T-helper 1 cell (primary cell): ENCODE measurements at regions not wholly inside any gene's neighbourhood (a gene's known extent, or its start where the extent isn't known, plus 50 kb on each side); places are given as distances from the start of the nearest gene placed in this dataset.
"Not testable (repeated sequence)": the region's sequence is repeated elsewhere in the genome, so short reads cannot be mapped to it uniquely, and the experiment has no call there.

ENCODE experiments used
- DNase-seq, 5 donors: peaks; one replicate each; pipeline ENCODE4 v3.0.0-alpha.2; 2012 to 2020

DNA sequence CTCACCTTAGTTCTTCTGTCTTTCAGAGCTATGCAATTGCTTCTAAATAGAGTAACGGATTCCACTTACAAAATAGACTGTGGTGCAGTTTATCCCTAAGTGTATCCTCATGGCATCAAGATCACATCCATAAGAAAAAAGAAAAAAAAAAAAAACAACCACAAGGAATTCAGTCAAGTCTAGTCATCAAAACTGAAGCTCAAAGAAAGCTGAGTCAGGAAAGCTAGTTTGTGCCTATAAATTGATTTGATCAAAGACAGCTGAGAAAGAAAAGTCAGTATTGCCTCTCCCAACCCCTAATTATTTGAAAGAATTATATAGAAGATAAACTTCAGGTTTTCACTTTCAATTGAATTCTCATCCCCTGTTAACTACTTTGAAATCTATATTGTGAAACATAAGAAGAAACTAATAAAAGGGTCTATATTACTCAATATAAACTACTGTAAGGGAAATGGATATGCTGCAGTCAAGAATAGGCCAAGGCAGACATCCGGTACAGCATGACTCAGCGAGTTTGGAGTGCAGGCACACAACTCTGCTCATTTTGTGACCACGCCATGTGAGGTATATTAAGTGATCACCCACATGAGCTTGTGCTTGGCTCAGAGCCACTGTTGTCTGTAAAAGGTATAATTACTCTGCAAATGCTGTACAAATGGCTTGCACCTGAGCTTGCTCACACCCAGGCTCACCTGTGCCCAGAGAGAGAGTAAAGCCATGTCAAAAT, 568.1 kb upstream of the CRIM1 start:
- DNase-seq = no peak

DNA sequence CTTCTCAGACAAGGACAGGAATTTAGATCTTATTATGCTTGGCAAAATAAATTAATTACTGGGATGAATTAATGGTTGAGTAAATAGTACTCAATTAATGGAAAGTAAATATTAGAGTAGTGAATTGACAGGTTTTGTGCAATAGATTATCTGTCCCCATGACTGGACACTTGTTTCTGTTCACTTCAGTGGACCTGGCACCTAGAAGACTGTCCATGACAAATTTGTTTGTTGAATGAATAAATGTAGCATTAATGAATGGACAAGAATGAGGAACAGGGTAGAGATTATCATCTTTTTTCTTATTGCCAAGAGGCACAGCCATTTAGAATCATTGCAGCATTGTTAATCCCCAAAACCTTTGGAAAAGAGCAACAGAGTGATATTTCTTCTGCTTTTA, 570.0 kb upstream of the CRIM1 start:
- DNase-seq = no peak

DNA sequence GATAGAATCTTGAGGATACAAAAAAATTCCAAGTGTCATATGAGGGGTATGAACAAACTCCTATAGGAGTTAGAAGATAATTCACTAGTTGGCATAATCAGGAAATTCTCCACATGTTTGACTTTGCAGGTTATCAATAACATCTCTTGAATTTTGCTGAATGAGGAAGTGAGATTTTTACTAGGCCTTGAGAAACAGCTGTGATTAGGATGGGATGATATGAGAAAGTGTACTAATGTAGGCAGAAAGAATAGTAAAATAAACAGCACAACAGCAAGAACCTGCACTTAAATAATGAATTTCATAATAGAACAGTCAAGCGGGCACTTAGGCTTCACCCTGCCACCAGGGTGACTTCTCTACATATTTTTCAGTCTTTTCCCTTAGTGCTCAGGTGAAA, 570.8 kb upstream of the CRIM1 start:
- no peak for DNase-seq

DNA sequence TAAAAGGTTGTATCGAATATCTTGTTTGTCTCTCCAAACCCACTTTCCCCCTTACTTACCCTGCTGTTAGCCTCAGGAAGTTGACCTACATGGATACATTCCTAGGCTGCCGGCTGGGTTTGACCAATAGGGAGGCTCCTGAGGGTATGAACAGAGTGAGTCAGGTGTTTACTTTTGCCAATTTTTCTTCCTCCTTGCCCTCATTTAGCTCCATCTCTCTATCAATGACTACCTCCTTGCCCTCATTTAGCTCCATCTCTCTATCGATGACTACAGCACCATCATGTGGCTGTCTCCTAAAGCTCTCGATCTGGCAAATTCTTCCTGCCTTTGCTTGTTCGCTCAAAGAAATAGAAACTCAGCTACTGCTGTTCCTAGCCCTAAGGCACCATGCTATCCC, 571.9 kb upstream of the CRIM1 start:
- no peak for DNase-seq

DNA sequence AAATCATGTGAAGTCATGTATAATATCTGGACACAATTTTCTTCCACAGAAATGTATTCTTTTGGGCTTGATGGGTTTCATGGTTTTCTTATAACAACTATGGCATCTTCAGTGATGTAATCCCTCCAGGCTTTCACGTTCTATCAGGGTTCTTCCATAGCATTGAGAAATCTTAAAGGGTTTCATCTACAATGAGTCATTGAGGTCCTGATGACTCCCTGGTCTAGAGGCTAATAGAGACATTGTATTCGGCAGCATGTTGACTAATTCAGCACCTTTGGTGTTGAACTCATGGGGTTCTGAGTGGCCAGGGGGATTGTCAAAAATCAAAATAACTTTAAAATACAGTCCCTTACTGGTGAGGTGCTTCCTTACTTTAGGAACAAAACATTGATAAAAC, 614.0 kb upstream of the CRIM1 start:
- DNase-seq = no peak

DNA sequence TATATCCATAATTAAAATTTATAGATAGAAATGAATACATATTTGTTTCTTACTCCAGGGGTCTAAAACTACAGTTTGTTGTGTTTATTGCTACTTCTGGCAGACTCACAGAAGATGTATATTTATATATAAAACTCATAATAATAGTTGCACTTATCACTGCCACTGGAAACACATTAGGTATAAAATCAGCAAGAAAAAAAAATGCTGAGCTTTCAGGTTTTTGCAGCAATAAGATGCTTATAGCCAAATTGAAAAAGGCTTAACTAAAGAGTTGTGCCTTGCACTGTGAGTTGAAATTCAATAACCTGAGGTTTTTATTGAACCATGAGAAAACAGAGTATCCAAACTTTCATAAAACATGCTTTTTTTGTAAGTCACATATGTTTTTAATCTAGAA, 623.9 kb upstream of the CRIM1 start:
- DNase-seq = no peak

DNA sequence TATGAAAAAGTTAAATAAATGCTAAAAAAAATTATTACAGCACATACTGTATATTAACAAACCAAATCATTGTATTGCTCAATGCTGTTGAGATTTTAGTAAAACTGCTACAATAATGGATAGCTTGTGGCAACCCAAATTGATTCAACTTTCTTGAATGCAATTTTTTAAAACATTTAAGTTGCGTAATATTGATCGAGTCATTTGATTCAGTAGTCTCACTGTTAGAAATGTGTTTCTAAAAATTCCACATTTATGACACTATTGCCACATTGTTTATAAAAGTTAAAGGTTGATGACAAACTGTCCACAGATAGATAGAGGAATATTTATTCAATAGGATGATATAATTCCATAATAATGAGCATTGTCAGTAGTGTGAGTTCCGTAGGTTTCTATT, 640.7 kb upstream of the CRIM1 start:
- DNase-seq = no peak

DNA sequence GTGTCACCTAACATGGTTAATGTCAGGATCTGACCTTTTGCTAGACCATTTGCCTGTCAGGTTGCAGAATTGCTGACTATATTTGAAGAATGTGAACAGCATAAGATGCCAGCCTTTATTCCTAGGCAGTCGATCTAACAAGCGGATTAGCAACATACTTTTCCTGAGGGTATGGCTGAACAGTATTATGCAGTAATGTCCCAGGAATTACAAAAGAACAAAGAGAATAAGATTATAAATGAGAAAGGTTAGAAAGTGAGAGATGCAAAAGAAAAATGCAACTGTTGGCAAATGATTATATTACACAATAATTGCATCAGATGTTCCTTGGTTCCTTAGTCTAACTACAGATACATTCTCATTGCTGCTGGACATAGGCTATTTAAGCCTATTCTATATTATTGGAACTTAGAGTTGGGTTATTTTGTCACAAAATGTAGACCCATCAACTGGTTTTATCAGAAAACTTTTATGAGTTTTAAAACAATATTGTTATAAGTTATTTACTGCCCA, 647.1 kb upstream of the CRIM1 start:
- DNase-seq = no peak

DNA sequence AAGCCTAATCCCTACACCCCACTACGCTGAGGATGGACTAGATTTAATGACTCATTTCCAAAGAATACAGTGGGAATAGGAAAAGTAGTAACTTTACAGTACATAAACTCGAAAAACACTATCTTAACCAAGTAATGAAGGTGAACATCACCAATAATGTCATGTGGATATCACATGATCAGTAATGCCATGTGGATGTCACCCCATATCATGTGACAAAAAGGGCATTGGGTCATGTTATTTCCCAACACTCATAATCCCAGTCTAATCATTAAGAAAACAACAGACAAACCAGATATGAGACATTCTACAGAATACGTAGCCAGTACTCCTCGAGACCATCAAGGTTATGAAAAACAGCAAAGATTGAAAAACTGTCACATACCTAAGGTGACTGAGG, 667.3 kb upstream of the CRIM1 start:
- DNase-seq = no peak

DNA sequence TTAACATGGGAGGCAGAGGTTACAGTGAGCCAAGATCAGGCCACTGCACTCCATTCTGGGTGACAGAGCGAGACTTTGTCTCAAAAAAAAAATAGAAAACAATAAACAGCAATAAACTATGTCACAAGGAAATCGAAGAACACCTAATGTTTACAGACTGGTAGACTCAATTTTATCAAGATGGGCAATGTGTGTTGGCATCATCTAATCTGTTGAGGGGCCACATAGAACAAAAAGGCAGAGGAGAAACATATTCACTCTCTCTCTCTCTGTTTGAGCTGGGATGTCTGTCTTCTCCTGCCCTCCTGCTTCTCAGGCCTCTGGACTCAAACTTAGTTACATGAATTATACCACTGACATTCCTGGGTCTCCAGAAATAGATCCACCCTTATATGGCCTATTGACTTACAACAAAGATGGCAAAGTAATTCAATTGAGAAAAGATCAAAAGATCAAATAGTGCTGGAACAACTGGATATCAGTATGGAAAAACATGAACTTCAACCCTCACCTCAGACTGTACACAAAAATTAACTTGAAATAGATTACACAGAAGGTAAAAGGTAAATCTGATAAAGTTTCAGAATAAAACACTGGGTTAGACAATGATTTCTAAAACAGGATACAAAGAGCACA, 703.8 kb upstream of the CRIM1 start:
- DNase-seq = no peak

DNA sequence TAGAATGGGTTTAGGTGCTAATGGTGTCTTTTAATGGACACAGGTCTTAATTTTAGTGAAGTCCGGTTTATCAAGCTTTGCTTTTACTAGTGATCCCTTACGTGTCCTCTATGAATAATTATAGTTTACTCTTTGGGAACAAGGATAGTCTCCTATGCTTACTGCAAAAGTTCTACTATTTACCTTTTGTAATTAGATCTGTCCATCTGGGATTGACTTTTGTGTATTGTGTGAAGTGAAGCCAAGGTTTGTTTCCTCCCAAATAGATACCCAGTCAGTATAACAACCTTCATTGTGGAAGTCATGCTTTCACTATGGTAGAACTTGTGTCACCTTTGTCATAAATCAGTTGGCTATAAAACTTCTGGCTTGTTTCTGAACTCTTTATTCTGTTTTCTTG, 740.9 kb upstream of the CRIM1 start:
- no peak for DNase-seq

DNA sequence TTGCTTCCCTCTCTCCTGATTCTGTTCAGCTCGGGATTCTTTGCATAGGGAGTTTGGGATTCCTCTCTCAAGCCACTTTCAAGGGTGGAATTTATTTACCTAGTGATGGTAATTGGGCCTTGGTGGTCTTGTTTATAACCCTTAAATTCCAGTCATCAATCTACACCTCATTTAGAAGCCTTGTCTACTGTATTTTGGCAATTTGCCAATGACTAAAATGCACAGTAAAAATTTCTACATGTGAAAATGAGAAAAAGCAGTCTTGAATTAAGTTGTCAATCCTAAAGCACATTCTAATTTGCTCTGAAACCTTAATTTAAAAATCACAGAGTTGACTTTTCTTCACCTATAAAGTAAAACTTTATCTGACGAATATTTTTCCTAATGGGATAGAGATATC, 749.2 kb upstream of the CRIM1 start:
- no peak for DNase-seq

DNA sequence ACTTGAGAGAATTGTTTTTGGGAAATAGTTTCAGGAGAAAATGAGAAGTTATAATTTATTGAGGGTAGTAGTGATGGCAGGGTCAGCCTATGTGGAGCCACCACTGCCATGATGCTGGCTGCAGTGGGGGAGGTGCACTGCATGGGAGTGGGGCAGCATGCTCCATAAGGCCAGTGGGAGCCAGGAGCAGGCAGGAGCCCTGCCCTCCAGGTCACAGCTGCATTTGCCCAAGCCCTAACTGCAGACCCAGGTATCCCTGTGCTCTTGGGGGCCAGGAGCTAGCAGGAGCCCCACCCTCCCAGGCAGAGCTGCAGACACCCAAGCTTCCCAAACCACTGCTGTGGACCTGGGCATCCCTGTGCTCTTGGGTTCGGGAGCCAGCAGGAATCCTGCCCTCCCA, 757.3 kb upstream of the CRIM1 start:
- DNase-seq = no peak

DNA sequence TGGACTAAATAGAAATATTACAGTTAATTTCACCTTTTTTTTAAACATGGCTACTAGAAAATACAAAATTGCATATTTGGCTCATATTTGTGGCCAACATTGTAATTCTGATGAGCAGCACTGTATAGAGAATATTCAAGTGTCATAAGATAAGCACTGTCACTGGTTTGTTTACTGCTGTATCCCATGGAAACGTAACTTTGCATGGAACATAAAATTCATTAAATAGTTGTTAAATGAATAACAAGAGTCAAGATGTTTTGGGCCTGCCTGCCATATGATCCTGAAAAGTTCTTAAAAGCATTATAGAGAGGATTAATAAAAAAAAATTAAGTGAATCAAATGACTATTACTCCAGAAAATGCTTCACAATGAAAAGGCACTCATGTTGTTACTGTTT, 763.7 kb upstream of the CRIM1 start:
- no peak for DNase-seq

DNA sequence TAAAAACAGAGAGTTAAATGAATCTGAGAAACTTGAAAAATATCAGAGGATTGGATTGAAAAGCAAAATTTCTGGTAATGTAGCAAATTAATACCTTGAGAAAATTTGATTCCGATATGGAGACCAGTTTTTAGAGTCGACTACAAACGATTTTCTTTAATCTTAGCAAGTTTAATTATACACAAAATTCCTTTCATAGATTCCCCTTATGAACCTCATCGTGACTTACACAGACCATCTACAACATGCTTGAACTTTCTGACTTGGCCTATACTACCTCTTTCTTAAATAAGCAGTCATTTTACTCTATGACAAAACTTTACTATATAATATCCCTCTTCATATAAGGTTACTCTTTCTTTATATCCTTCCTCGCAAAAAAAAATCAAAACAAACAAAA, 769.6 kb upstream of the CRIM1 start:
- no peak for DNase-seq

DNA sequence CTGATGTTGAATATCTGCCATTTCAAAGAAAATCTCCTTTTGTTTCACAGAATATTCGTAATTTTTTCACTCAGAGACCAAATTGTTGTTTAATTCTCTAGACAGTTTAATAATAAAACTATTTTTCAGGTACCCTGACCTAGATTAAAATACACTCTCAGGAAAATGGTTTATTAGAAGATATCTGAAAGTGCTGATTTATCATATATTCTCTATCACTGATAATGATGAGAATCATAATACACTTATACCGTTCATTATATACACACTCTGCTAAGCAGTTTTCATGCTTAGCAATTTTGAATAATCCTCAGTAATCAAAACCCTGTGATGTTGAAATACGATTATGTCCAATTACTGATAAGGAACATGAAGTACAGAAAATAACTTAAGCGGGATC, 772.9 kb upstream of the CRIM1 start:
- no peak for DNase-seq

DNA sequence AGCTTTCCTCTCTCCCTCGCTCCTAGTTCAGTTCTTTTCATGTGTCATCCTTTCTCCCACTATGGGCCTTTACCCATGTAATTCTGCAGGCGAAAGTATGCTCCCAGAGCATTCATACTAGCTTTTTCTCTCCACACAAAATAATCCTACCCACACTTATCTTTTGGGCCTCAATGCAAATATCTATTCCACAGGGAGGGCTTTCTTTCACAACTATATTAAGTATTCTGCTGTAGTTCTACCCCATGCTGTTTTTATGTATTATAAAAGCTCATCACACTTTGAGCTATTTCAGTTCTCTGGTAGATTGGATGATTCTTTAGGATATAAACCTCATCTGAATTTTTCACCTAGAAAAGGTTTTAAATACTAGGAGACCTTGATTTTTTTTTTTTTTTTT, 774.6 kb upstream of the CRIM1 start:
- DNase-seq = no peak

DNA sequence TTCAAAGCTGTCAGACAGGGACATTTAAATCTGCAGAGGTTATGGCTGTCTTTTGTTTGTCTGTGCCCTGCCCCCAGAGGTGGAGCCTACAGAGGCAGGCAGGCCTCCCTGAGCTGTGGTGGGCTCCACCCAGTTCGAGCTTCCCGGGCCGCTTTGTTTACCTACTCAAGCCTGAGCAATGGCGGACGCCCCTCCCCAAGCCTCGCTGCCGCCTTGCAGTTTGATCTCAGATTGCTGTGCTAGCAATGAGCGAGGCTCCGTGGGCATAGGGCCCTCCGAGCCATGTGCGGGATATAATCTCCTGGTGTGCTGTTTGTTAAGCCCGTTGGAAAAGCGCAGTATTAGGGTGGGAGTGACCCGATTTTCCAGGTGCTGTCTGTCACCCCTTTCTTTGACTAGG, 787.0 kb upstream of the CRIM1 start:
- DNase-seq = not testable (repeated sequence)

DNA sequence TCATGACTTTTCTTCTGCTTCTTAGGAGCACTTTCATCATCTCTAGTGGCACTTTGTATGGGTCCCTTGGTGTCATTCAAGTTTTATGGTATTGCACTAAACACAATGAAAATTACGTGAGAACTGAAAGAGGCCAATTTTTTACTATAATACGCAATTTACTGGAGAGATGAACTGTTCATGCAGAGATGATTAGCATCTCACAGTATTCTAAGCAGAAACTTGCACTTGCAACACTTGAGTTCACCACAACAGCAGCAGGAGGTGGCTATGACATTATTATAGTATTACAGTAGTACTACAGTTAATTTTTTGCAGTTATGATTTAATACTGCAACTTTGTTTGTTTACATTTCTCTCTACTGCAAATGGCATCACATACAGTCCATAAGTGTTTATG, 793.1 kb upstream of the CRIM1 start:
- DNase-seq = no peak

DNA sequence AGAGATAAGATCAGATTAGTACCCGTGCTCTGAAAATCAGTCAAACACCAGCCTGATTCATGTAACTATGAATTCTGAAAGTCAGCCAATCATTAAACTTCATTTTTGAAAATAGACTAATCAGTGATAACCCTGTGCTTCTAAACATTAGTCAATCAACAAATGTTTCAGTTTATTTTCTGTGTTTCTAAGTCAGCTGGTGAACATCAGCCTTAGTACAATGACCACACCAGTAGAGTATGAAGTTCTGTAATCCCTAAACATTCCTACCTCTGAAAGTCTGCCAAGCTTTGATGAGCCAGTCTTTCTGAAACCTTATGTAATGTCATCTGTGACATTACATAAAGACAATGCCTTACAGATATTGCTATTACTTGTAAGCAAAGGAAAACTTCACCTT, 807.4 kb upstream of the CRIM1 start:
- no peak for DNase-seq

DNA sequence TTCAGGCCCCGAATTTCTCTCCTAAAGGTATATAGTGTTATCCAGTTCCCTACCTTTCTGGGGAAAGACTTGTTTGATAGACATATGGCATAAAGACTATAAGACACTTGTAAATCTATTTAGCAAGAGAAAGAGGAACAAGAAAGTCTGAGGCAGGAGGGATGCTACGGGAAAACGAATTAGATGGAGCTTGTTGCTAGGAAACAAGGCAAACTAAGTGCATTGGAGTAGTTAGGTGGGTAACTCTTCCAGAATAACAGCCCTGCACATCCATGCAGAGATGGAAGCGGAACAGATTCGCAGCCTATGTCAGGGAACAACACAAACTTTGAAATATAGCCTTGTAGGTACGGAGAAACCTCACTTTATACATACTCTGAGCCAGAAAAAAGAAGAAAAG, 810.3 kb upstream of the CRIM1 start:
- DNase-seq = no peak

DNA sequence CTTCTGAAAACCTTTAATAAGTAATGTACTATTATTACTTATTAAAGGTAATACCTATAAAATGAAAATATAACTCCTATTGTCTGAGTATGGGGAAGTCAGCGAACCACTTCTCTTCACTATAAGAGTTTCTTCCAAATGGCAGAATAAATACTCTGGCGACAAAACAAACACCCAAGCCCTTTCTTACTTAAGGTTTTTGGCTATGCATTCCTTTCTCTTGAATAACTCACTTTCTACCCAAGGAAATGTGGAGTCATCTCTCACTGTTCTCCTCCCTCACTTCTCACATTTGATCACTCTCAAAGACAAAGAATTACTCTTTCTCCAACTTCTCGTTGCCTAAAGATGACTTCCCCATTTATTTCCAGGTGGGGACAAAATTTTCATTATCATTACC, 816.8 kb upstream of the CRIM1 start:
- no peak for DNase-seq

DNA sequence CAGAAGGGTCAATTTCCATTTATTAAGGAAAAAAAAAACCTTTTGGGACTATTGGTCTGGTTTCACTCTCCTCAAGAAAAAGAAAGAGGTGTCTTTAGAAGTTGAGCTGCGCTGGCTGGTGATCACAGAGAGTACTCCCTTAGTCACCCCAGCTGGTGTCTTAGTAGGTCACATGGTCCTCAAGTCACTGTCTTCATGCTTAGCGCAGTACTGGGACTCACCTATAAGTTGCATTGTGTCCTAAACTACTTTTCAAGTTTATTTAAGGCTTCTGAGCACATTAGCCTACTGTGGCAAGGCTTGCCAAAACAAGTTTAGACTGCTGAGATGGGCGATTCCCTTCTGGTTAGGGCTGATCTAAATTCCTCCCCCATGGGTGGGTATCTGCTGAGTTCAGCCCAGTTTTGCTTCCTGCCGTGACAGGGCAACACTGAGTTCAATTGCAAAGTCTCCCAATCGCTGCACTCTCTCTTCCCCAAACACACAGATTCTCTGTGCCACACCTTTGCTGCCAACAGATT, 824.9 kb upstream of the CRIM1 start:
- no peak for DNase-seq

DNA sequence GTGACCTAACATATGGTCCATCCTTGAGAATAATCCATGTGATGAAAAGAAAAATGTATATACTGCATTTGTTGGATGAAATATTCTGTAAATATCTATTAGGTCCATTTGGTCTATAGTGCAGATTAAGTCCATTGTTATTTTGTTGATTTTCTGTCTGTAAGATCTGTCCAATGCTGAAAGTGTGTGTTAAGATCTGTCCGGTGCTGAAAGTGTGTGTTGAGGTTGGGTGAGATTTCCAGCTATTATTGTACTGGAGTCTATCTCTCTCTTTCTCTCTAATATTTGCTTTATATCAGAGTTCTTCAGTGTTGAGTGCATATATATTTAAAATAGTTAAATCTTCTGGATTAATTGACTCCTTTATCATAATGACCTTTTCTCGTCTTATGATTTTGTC, 828.8 kb upstream of the CRIM1 start:
- DNase-seq = no peak

DNA sequence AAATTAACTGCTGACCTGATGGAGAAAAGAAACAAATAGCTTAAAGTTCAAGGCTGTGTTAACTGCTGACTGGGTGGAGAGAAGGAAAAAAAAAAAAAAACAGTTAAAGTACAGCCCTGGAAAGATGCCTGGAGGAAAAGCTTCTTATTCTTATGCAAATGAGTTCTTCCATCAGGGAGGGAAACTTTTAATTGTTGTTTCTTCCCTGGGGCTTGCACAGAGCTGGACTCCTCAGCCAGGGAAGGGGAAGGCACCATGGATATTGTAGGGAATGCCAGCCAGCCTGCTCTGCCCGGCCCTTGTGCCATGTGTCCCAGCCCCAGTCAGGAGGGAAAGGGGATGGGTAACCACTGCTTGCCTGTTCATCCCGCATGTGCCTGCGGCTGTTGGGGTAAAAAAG, 833.1 kb upstream of the CRIM1 start:
- DNase-seq = no peak
